ENCODE measurements at regions not wholly inside any gene's neighbourhood (a gene's known extent, or its start where the extent isn't known, plus 50 kb on each side); places are given as distances from the start of the nearest gene placed in this dataset.
"Not testable (repeated sequence)": the region's sequence is repeated elsewhere in the genome, so short reads cannot be mapped to it uniquely, and the experiment has no call there.

- no peak for ATAC-seq (ENCODE audit: low read depth)
Measured at GRCh38 chr15:93340406-93340805, 251.4 kb upstream of the RGMA start.

GRCh38 chr15:93333796-93334195 lies 244.8 kb upstream of the RGMA start:
- no peak for DNase-seq (ENCODE audit: low spot score)
- H3K4me3 ChIP-seq (ENCODE audit: severe bottlenecking), result no peak overlapping the region

More at GRCh38 chr15:93340406-93340805, 251.4 kb upstream of the RGMA start:
- no peak for DNase-seq (ENCODE audit: low spot score)
- H3K27ac ChIP-seq (ENCODE audit: poor library complexity, severe bottlenecking), result no peak overlapping the region
- no peaks in the 10 kb centered on the region for H3K9me3 ChIP-seq (ENCODE audit: severe bottlenecking)
- no peak overlapping the region for H3K4me3 ChIP-seq (ENCODE audit: severe bottlenecking)
- H3K27me3 ChIP-seq (ENCODE audit: insufficient read depth, poor library complexity, severe bottlenecking), result no peaks in the 10 kb centered on the region
- TF ChIP-seq CTCF (IDR thresholded peaks at IDR 0.05; ENCODE audit: poor library complexity, severe bottlenecking), result no peak
- H3K4me1 ChIP-seq (ENCODE audit: insufficient read depth, poor library complexity, severe bottlenecking), result no peaks in the 10 kb centered on the region
- H3K36me3 ChIP-seq (ENCODE audit: low read depth), result no peaks in the 10 kb centered on the region

GRCh38 chr15:93333126-93333525 lies 244.1 kb upstream of the RGMA start:
- not testable (repeated sequence) for H3K27me3 ChIP-seq (ENCODE audit: insufficient read depth, poor library complexity, severe bottlenecking); H3K9me3 ChIP-seq (ENCODE audit: severe bottlenecking); H3K27ac ChIP-seq (ENCODE audit: poor library complexity, severe bottlenecking); H3K4me3 ChIP-seq (ENCODE audit: severe bottlenecking); DNase-seq (ENCODE audit: low spot score); H3K36me3 ChIP-seq (ENCODE audit: low read depth); ATAC-seq (ENCODE audit: low read depth); H3K4me1 ChIP-seq (ENCODE audit: insufficient read depth, poor library complexity, severe bottlenecking)

More at GRCh38 chr15:93333796-93334195, 244.8 kb upstream of the RGMA start:
- H3K9me3 ChIP-seq (ENCODE audit: severe bottlenecking), result no peaks in the 10 kb centered on the region
- no peaks in the 10 kb centered on the region for H3K27me3 ChIP-seq (ENCODE audit: insufficient read depth, poor library complexity, severe bottlenecking)
- H3K27ac ChIP-seq (ENCODE audit: poor library complexity, severe bottlenecking), result no peak overlapping the region
- H3K4me1 ChIP-seq (ENCODE audit: insufficient read depth, poor library complexity, severe bottlenecking), result no peaks in the 10 kb centered on the region
- H3K36me3 ChIP-seq (ENCODE audit: low read depth), result no peaks in the 10 kb centered on the region
- no peak for TF ChIP-seq CTCF (IDR thresholded peaks at IDR 0.05; ENCODE audit: poor library complexity, severe bottlenecking)
- no peak for ATAC-seq (ENCODE audit: low read depth)

- no peak overlapping the region for H3K27ac ChIP-seq (ENCODE audit: poor library complexity, severe bottlenecking)
- no peaks in the 10 kb centered on the region for H3K36me3 ChIP-seq (ENCODE audit: low read depth)
- ATAC-seq (ENCODE audit: low read depth) (no peak), DNase-seq (ENCODE audit: low spot score) (no peak)
- TF ChIP-seq CTCF (IDR thresholded peaks at IDR 0.05; ENCODE audit: poor library complexity, severe bottlenecking), result no peak
- no peaks in the 10 kb centered on the region for H3K9me3 ChIP-seq (ENCODE audit: severe bottlenecking)
- H3K27me3 ChIP-seq (ENCODE audit: insufficient read depth, poor library complexity, severe bottlenecking), result no peaks in the 10 kb centered on the region
- H3K4me1 ChIP-seq (ENCODE audit: insufficient read depth, poor library complexity, severe bottlenecking), result no peaks in the 10 kb centered on the region
- H3K4me3 ChIP-seq (ENCODE audit: severe bottlenecking), result no peak overlapping the region
Measured at GRCh38 chr15:93332168-93332553, 243.2 kb upstream of the RGMA start.

GRCh38 chr15:93331545-93332167 lies 242.6 kb upstream of the RGMA start:
- Histone ChIP-seq H3K27me3 (ENCODE audit: insufficient read depth, poor library complexity, severe bottlenecking) (no peaks in the 10 kb centered on the region), H3K36me3 (ENCODE audit: low read depth) (no peaks in the 10 kb centered on the region), H3K4me3 (ENCODE audit: severe bottlenecking) (no peak overlapping the region), H3K4me1 (ENCODE audit: insufficient read depth, poor library complexity, severe bottlenecking) (no peaks in the 10 kb centered on the region), H3K9me3 (ENCODE audit: severe bottlenecking) (no peaks in the 10 kb centered on the region), H3K27ac (ENCODE audit: poor library complexity, severe bottlenecking) (no peak overlapping the region)
- ATAC-seq (ENCODE audit: low read depth) (no peak), DNase-seq (ENCODE audit: low spot score) (no peak)
- TF ChIP-seq CTCF (IDR thresholded peaks at IDR 0.05; ENCODE audit: poor library complexity, severe bottlenecking), result no peak

Data from RWPE2 (cell line).